Vagina (tissue), 2 donors: ENCODE measurements at regions not wholly inside any gene's neighbourhood (a gene's known extent, or its start where the extent isn't known, plus 50 kb on each side); places are given as distances from the start of the nearest gene placed in this dataset.

ENCODE experiments used
- CTCF ChIP-seq, 3 experiments: fragments of 450-650 bp in 2 of 3; fragments of 200-600 bp in 1 of 3; sonication (generic) in 1 of 3; IDR thresholded peaks; one replicate each; pipeline ENCODE4 v1.5.1; 2017 to 2019; ENCODE audit warnings: antibody characterized with exemption in 3 of 3, mild to moderate bottlenecking in 2 of 3, moderate library complexity in 2 of 3
- POLR2A ChIP-seq, 2 donors: fragments of 450-650 bp; IDR thresholded peaks; one replicate each; pipeline ENCODE4 v1.6.1; 2017; ENCODE audit warnings: antibody characterized with exemption in 2 of 2, mild to moderate bottlenecking in 2 of 2, moderate library complexity in 2 of 2

GRCh38 chr16:9372934-9373890 is 281.8 kb downstream of the HAPSTR1 start:
- TF ChIP-seq CTCF (IDR thresholded peaks at IDR 0.05) (no peak), POLR2A (IDR thresholded peaks at IDR 0.05) (no peak)
